Caco-2 (cell line): ENCODE measurements at regions not wholly inside any gene's neighbourhood (a gene's known extent, or its start where the extent isn't known, plus 50 kb on each side); places are given as distances from the start of the nearest gene placed in this dataset.

Experiments used
- BruUV-seq: library from RNA; stranded (reverse); fragments of 400-500 nt; replicated peaks from 2 replicates; lab custom pipeline; 2021; lab: Mats Ljungman, UMichigan
- CTCF ChIA-PET: fragments of 300-600 bp; sonication (Branson Sonifier 250); formaldehyde crosslinking; loops from one replicate; lab custom pipeline; 2022; ENCODE audit warnings: antibody characterized with exemption; lab: Charles Lee
- POLR2A ChIA-PET: fragments of 300-600 bp; sonication (Branson Sonifier 250); formaldehyde crosslinking; loops from one replicate; lab custom pipeline; 2022; ENCODE audit warnings: antibody characterized with exemption; lab: Charles Lee
- DNase-seq, 2 experiments: peaks; one replicate each; pipeline versions ENCODE4 v3.0.0 to v3.0.0-alpha.2; 2020 to 2022
- H3K27me3 ChIP-seq: replicated peaks from 2 replicates; pipeline ENCODE4 v1.6.0; 2011; ENCODE audit warnings: low read length; ENCODE audit not compliant: control insufficient read depth, insufficient read depth
- H3K36me3 ChIP-seq: 2 replicates; pipeline ENCODE4 v1.5.1; 2011; ENCODE audit warnings: low read length; ENCODE audit not compliant: control insufficient read depth, insufficient read depth
- H3K4me1 ChIP-seq: fragments of 250-450 bp; sonication (Bioruptor Pico); 2 replicates; pipeline ENCODE4 v1.5.1; 2020; ENCODE audit warnings: mild to moderate bottlenecking
- H3K4me3 ChIP-seq: 2 replicates; pipeline ENCODE4 v1.5.1; 2011; ENCODE audit warnings: low read depth, mild to moderate bottlenecking, control low read depth, low read length
- H3K9me3 ChIP-seq: fragments of 250-450 bp; sonication (Bioruptor Pico); 2 replicates; pipeline ENCODE4 v1.5.1; 2020; ENCODE audit warnings: mild to moderate bottlenecking, moderate library complexity
- H3K27ac Mint-ChIP-seq: one replicate; pipeline ENCODE4 v1.8.0; 2022; ENCODE audit warnings: mixed read lengths; ENCODE audit not compliant: unreplicated experiment
- H3K27me3 Mint-ChIP-seq: one replicate; pipeline ENCODE4 v1.8.0; 2022; ENCODE audit warnings: mixed read lengths; ENCODE audit not compliant: insufficient read depth, unreplicated experiment
- H3K36me3 Mint-ChIP-seq: one replicate; pipeline ENCODE4 v1.8.0; 2022; ENCODE audit warnings: mild to moderate bottlenecking, mixed read lengths; ENCODE audit not compliant: insufficient read depth, unreplicated experiment
- H3K4me1 Mint-ChIP-seq: one replicate; pipeline ENCODE4 v1.8.0; 2022; ENCODE audit warnings: low read depth, mixed read lengths; ENCODE audit not compliant: unreplicated experiment
- H3K4me3 Mint-ChIP-seq: one replicate; pipeline ENCODE4 v1.8.0; 2022; ENCODE audit warnings: mild to moderate bottlenecking, moderate library complexity, mixed read lengths; ENCODE audit not compliant: unreplicated experiment
- H3K9me3 Mint-ChIP-seq: one replicate; pipeline ENCODE4 v1.8.0; 2022; ENCODE audit warnings: mixed read lengths; ENCODE audit not compliant: unreplicated experiment
- CTCF ChIP-seq, 2 experiments: fragments of 200-600 bp in 1 of 2; IDR thresholded peaks; 1 replicate in 1 of 2; 2 replicates in 1 of 2; pipeline versions ENCODE4 v1.5.1 to v1.8.0; 2011 to 2022; ENCODE audit warnings: antibody characterized with exemption in 1 of 2, control low read depth in 1 of 2, inconsistent platforms in 1 of 2, low read depth in 1 of 2, low read length in 1 of 2, mild to moderate bottlenecking in 1 of 2, moderate library complexity in 1 of 2; ENCODE audit not compliant: insufficient read depth in 1 of 2, severe bottlenecking in 1 of 2, unreplicated experiment in 1 of 2
- intact Hi-C: fragments of 100-400 bp; cut with micrococcal nuclease; formaldehyde crosslinking; loops from one replicate; pipeline ENCODE4 v1.10.0; 2022; ENCODE audit not compliant: unreplicated experiment

DNA sequence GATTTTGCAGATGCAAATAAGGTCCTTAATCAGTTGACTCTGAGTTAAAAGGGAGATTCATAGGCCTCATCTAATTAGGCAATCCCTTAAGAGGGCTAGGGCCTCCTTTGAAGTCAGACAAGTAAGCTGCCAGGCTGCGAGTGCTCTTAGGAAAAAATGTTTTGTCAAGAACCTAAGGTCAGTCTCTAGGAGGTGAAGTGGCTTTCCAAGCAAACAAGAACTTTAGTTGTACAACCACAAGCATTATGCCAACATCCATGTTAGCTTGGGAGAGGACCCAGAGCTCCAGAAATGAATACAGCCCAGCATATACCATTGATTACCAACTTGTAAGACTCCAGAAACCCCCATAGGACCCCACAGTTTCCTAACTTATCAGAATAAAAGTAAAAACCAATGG, 1366.2 kb downstream of the PLA2G4A start:
- Mint-ChIP-seq H3K27ac (no peak overlapping the region), H3K27me3 (no peaks in the 10 kb centered on the region), H3K36me3 (no peaks in the 10 kb centered on the region), H3K4me3 (no peak overlapping the region), H3K9me3 (peaks cover 5% of the 10 kb centered on the region), H3K4me1 (no peaks in the 10 kb centered on the region)
- no peak overlapping the region for H3K4me3 ChIP-seq
- ChIA-PET CTCF (no interaction called here), POLR2A (no interaction called here)
- BruUV-seq = no TSS peak
- intact Hi-C loops = no loop called here
- no peaks in the 10 kb centered on the region for H3K4me1 ChIP-seq
- no peaks in the 10 kb centered on the region for H3K27me3 ChIP-seq
- no peak for TF ChIP-seq CTCF (IDR thresholded peaks at IDR 0.05; ENCODE audit: insufficient read depth in 1 of 2, low read depth in 1 of 2, low read length in 1 of 2, severe bottlenecking in 1 of 2, unreplicated experiment in 1 of 2)
- no peaks in the 10 kb centered on the region for H3K36me3 ChIP-seq
- no peak for DNase-seq
- H3K9me3 ChIP-seq = no peaks in the 10 kb centered on the region

DNA sequence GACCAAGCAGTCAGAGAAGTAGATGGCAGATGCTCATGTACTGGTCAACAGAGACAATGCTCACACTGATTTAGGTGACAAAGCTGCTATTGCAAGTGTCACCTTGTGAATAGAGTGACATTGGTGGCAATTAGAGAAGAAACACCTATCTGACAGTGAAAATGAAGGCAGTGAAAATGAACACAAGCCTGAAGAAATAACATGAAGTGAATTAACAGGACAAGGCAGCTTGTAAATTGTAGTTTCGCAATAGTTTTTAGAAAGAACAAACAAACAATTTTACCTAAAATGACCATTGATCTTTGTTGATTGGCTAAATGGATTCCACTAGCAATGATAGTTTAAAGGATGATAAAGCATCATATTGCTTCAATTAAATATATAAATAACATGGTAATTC, 1389.5 kb downstream of the PLA2G4A start:
- no peaks in the 10 kb centered on the region for H3K4me1 Mint-ChIP-seq
- Histone ChIP-seq H3K27me3 (no peaks in the 10 kb centered on the region), H3K4me1 (no peaks in the 10 kb centered on the region), H3K9me3 (no peaks in the 10 kb centered on the region), H3K4me3 (no peak overlapping the region), H3K36me3 (no peaks in the 10 kb centered on the region)
- H3K4me3 Mint-ChIP-seq = no peak overlapping the region
- no peak overlapping the region for H3K27ac Mint-ChIP-seq
- no peaks in the 10 kb centered on the region for H3K27me3 Mint-ChIP-seq
- POLR2A ChIA-PET = no interaction called here
- BruUV-seq = no TSS peak
- no peaks in the 10 kb centered on the region for H3K9me3 Mint-ChIP-seq
- CTCF ChIA-PET = no interaction called here
- TF ChIP-seq CTCF (IDR thresholded peaks at IDR 0.05; ENCODE audit: insufficient read depth in 1 of 2, low read depth in 1 of 2, low read length in 1 of 2, severe bottlenecking in 1 of 2, unreplicated experiment in 1 of 2) = no peak
- no peaks in the 10 kb centered on the region for H3K36me3 Mint-ChIP-seq
- no peak for DNase-seq
- intact Hi-C loops = no loop called here

DNA sequence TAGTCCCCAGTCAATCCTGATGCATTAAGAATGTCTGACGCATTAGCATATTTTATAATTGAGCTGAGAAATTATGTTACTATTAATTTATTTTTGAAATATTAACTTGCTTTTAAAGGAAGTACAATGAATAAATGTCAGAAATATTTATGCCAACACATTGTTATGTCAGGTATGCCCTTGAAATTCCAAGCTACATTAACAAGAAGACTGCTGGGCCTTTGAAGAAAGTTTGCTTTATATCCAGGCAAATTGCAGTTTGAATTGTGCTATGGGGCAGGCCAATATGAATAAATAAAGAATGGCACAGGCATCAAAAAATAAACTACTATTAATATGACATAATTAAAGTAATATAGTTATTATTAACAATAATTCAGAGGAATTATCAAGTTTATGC, 1391.3 kb downstream of the PLA2G4A start:
- intact Hi-C loops = no loop called here
- Histone ChIP-seq H3K27me3 (no peaks in the 10 kb centered on the region), H3K9me3 (no peaks in the 10 kb centered on the region), H3K4me3 (no peak overlapping the region), H3K36me3 (no peaks in the 10 kb centered on the region), H3K4me1 (no peaks in the 10 kb centered on the region)
- H3K9me3 Mint-ChIP-seq = peaks cover under 1% of the 10 kb centered on the region
- no TSS peak for BruUV-seq
- ChIA-PET POLR2A (no interaction called here), CTCF (no interaction called here)
- no peak overlapping the region for H3K4me3 Mint-ChIP-seq
- H3K4me1 Mint-ChIP-seq = no peaks in the 10 kb centered on the region
- no peak overlapping the region for H3K27ac Mint-ChIP-seq
- no peaks in the 10 kb centered on the region for H3K36me3 Mint-ChIP-seq
- H3K27me3 Mint-ChIP-seq = no peaks in the 10 kb centered on the region
- TF ChIP-seq CTCF (IDR thresholded peaks at IDR 0.05; ENCODE audit: insufficient read depth in 1 of 2, low read depth in 1 of 2, low read length in 1 of 2, severe bottlenecking in 1 of 2, unreplicated experiment in 1 of 2) = no peak
- no peak for DNase-seq
